Left ventricle myocardium inferior (tissue), 1 donor: ENCODE measurements at regions not wholly inside any gene's neighbourhood (a gene's known extent, or its start where the extent isn't known, plus 50 kb on each side); places are given as distances from the start of the nearest gene placed in this dataset.

Experiments used
- DNase-seq: peaks from one replicate; pipeline ENCODE4 v3.0.0-alpha.2; 2020
- H3K27ac ChIP-seq: fragments of 200-600 bp; replicated peaks from 2 replicates; pipeline ENCODE4 v1.8.0; 2021
- H3K27me3 ChIP-seq: fragments of 200-600 bp; 2 replicates; pipeline ENCODE4 v1.8.0; 2021; ENCODE audit warnings: low read depth
- H3K36me3 ChIP-seq: fragments of 200-600 bp; 2 replicates; pipeline ENCODE4 v1.8.0; 2021
- H3K4me1 ChIP-seq: fragments of 200-600 bp; 2 replicates; pipeline ENCODE4 v1.8.0; 2021
- H3K4me3 ChIP-seq: fragments of 200-600 bp; 2 replicates; pipeline ENCODE4 v1.8.0; 2021; ENCODE audit warnings: mild to moderate bottlenecking, moderate library complexity
- H3K9me3 ChIP-seq: fragments of 200-600 bp; replicated peaks from 2 replicates; pipeline ENCODE4 v1.8.0; 2021
- intact Hi-C: fragments of 100-400 bp; cut with micrococcal nuclease; formaldehyde crosslinking; loops from one replicate; pipeline ENCODE4 v1.11.0; 2022
- TF ChIP-seq, protein P1 (sequence below): fragments of 200-600 bp; IDR thresholded peaks from 2 replicates; pipeline ENCODE4 v1.8.0; 2021; ENCODE audit warnings: antibody characterized with exemption, mild to moderate bottlenecking, borderline replicate concordance
- donor health status: DM: no; HTN: yes; CAD: no; lungs with severe emphysema.

- H3K27me3 ChIP-seq, result peaks cover 80% of the 10 kb centered on the region
- no peak overlapping the region for H3K27ac ChIP-seq
- TF ChIP-seq, protein P1, sequence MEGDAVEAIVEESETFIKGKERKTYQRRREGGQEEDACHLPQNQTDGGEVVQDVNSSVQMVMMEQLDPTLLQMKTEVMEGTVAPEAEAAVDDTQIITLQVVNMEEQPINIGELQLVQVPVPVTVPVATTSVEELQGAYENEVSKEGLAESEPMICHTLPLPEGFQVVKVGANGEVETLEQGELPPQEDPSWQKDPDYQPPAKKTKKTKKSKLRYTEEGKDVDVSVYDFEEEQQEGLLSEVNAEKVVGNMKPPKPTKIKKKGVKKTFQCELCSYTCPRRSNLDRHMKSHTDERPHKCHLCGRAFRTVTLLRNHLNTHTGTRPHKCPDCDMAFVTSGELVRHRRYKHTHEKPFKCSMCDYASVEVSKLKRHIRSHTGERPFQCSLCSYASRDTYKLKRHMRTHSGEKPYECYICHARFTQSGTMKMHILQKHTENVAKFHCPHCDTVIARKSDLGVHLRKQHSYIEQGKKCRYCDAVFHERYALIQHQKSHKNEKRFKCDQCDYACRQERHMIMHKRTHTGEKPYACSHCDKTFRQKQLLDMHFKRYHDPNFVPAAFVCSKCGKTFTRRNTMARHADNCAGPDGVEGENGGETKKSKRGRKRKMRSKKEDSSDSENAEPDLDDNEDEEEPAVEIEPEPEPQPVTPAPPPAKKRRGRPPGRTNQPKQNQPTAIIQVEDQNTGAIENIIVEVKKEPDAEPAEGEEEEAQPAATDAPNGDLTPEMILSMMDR, result no peak
- intact Hi-C loops, result loop anchor here (10.0 kb wide), 2 partner anchors 103 to 947 kb away; no protein-coding TSS in a partner anchor
- H3K4me3 ChIP-seq, result no peak overlapping the region
- no peaks in the 10 kb centered on the region for H3K36me3 ChIP-seq
- H3K4me1 ChIP-seq, result peaks cover 10% of the 10 kb centered on the region
- no peak for DNase-seq
- H3K9me3 ChIP-seq, result no peaks in the 10 kb centered on the region
Observed at GRCh38 chr10:129027906-129028305, 439.1 kb upstream of the MGMT start.

DNA sequence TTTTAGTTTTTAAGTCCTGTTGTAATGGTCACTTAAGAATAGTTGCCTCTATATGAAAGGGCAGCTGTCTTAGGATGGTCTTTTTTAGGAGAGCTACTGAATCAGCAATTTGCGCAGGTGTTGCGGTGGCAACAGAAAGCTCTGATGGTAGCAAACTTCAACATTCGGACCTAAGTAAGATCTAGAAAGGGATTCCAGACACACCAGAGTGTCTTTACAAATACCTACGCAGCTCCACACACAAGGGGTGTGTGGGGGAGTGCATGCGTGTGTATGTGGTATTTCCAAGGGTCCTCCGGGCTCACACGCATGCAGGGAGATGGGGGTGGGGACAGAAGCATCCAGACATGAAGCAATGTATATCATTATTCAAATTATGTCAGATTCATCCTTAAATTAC is 438.6 kb upstream of the MGMT start:
- H3K4me3 ChIP-seq, result no peak overlapping the region
- peaks cover 83% of the 10 kb centered on the region for H3K27me3 ChIP-seq
- intact Hi-C loops, result loop anchor here (10.0 kb wide), 2 partner anchors 104 to 946 kb away; no protein-coding TSS in a partner anchor
- no peak overlapping the region for H3K27ac ChIP-seq
- H3K36me3 ChIP-seq, result no peaks in the 10 kb centered on the region
- DNase-seq, result no peak
- peaks cover 10% of the 10 kb centered on the region for H3K4me1 ChIP-seq
- no peaks in the 10 kb centered on the region for H3K9me3 ChIP-seq
- TF ChIP-seq, protein P1, result no peak

GRCh38 chr10:129029051-129029450 is 438.0 kb upstream of the MGMT start:
- H3K36me3 ChIP-seq, result no peaks in the 10 kb centered on the region
- peaks cover 10% of the 10 kb centered on the region for H3K4me1 ChIP-seq
- intact Hi-C loops, result loop anchor here (10.0 kb wide), 2 partner anchors 104 to 946 kb away; no protein-coding TSS in a partner anchor
- no peak for DNase-seq
- H3K27ac ChIP-seq, result no peak overlapping the region
- H3K27me3 ChIP-seq, result peaks cover 86% of the 10 kb centered on the region
- TF ChIP-seq, protein P1, result no peak
- no peak overlapping the region for H3K4me3 ChIP-seq
- no peaks in the 10 kb centered on the region for H3K9me3 ChIP-seq

- intact Hi-C loops, result loop anchor here (10.0 kb wide), 3 partner anchors 105 to 945 kb away; no protein-coding TSS in a partner anchor
- TF ChIP-seq, protein P1, result no peak
- no peak for DNase-seq
- peaks cover 10% of the 10 kb centered on the region for H3K4me1 ChIP-seq
- H3K27ac ChIP-seq, result no peak overlapping the region
- peaks cover 86% of the 10 kb centered on the region for H3K27me3 ChIP-seq
- no peak overlapping the region for H3K4me3 ChIP-seq
- no peaks in the 10 kb centered on the region for H3K9me3 ChIP-seq
- no peaks in the 10 kb centered on the region for H3K36me3 ChIP-seq
Observed at GRCh38 chr10:129029851-129030602, 437.0 kb upstream of the MGMT start.

DNA sequence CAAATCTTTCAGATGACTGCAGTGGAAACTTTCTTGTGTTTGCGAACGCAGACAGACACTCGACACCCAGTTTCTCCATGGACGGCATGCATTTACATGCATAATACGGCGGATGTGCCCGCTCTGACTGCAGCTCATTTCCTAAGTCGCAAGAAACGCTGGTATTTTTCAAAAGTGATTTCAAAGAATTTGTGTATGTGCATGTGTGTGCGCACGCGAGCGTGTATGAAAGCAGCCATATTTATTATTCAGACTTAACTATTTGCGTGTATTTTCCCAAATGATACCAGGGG is 436.5 kb upstream of the MGMT start:
- intact Hi-C loops, result loop anchor here (10.0 kb wide), 1 partner anchor 304 kb away; no protein-coding TSS in a partner anchor
- no peak overlapping the region for H3K27ac ChIP-seq
- no peak overlapping the region for H3K4me3 ChIP-seq
- peaks cover 10% of the 10 kb centered on the region for H3K4me1 ChIP-seq
- DNase-seq, result no peak
- no peaks in the 10 kb centered on the region for H3K9me3 ChIP-seq
- H3K36me3 ChIP-seq, result no peaks in the 10 kb centered on the region
- TF ChIP-seq, protein P1, result no peak
- peaks cover 86% of the 10 kb centered on the region for H3K27me3 ChIP-seq
